HS-5 (cell line): ENCODE measurements at regions not wholly inside any gene's neighbourhood (a gene's known extent, or its start where the extent isn't known, plus 50 kb on each side); places are given as distances from the start of the nearest gene placed in this dataset.

ENCODE experiments used
- DNase-seq: peaks from one replicate; pipeline ENCODE4 v3.0.0-alpha.2; 2012; ENCODE audit warnings: low read depth

GRCh38 chr14:37899365-37899764 is 303.9 kb downstream of the TTC6 start:
- no peak for DNase-seq

DNA sequence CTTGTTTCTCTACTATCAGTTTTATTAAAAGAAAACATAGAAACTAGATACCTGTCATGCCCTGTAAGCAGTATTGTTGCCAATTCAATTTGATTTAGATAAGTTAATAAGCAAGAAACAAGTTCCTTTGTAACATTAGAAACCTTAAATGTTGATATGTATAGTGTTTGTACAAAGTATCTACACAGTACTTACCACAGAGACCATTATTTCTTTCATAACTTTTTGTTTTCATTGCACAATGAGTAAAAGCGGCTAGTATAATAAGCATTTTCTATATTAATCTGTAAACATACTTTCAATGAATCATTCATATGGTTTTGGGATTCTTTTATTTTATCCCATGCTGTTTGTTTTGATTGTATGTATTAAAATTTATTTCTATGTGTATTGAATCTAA is 305.1 kb downstream of the TTC6 start:
- no peak for DNase-seq

DNA sequence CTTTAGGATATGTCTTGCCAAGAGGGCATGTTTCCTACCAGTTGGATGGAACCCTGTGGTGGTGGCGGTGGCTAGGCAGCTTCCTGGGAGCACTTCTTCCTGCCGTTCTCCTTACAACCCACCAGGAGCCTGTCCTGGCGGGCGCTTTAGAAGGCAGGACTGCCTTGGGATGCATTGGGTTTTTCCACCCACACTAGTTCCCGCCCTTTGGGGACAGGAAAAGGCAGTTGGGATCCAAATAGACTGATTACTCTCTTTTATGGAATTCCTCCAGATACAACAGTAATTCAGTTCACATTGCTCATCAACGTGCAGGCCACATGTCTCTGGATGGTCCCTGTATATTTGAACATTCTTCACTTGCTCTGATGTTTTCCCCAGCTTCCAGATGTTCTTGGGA is 305.7 kb upstream of the SSTR1 start:
- DNase-seq = peak; percentile 67

GRCh38 chr14:37903343-37904191 is 304.1 kb upstream of the SSTR1 start:
- DNase-seq = no peak

DNA sequence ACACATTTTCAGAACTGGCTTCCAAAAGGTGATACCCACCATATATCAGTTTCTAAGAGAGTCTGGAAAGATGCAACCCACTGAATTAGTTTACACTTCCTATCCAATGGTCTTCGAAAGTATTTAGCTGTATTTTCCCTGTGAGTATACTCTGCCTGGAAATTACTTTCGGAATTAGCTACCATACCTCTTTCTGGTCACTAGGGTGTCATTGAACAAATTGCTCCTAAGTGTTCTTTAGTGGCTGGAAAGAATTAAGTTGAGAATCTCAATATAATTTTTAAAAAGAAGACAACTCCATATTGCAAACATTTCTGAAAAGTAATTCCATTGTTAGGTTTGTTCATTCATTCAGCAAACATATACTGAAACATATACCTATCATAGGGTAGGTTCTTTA is 283.1 kb upstream of the SSTR1 start:
- no peak for DNase-seq

- no peak for DNase-seq
Measured at GRCh38 chr14:37932008-37932407, 275.7 kb upstream of the SSTR1 start.

DNA sequence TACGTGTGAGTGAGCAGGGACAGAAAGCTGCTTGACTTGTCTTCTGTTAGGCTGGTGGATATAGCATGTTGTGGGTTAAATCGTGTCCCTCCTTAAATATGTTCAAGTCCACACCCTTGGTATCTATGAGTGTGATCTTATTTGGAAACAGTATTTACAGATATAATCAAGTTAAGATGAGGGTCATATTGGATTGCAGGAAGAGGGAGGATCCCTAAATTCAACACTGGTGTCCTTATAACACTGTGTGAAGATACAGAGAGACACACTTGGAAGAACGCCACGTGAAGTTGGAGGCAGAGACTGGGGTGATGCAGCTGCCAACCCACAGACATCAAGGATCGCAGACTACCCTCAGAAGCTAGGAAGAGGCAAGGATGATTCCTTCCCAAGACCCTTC is 275.2 kb upstream of the SSTR1 start:
- no peak for DNase-seq

GRCh38 chr14:37936971-37937370 is 270.7 kb upstream of the SSTR1 start:
- DNase-seq = no peak

DNA sequence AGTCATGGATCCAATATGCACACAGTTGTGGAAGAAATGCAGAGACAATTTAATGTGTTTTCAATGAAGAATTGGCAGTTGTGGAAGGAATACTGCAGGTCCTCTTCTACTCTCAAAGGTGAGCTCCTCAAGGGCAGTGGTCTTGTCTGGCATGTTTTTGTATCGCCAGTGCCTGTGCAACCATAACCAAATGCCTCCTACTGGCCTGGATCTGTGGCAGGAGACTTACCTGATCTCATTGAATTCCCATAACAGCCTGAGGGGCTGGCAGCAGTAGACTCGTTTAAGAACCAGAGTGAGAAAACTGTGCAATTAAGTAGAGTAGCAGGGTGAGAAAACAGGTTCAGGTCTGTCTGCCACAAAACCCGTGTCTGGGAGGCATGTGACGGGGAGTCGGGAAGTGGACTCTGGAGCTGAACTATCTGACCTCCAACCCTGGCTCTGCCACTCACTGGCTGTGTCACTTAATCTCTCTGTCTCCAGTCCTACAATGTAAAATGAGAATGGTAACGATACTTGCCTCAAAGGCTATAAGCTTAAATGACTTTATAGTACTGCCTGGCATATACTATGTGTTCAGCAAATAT is 268.2 kb upstream of the SSTR1 start:
- no peak for DNase-seq

DNA sequence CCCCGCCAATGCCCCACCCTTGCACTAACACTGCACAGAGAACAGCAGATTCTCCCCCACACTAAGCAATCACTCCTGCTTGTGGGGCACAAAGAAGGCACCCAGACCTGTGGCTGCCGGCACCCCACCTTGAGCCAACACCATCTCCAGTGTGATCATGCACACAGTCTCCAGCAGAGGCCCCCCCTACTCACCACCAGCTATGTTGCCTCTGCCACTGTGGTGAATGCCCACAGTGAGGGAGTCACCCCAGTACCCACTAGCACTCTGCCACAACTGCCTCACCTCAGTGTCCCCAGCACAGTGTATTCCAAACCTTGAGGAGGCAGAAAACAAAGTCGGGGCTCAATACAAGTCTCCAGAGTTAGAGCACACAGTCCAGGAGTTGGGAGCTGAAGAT is 261.7 kb upstream of the SSTR1 start:
- DNase-seq = no peak

- no peak for DNase-seq
Measured at GRCh38 chr14:37946819-37947218, 260.9 kb upstream of the SSTR1 start.

- no peak for DNase-seq
Measured at GRCh38 chr14:37948266-37948665, 259.4 kb upstream of the SSTR1 start.

DNA sequence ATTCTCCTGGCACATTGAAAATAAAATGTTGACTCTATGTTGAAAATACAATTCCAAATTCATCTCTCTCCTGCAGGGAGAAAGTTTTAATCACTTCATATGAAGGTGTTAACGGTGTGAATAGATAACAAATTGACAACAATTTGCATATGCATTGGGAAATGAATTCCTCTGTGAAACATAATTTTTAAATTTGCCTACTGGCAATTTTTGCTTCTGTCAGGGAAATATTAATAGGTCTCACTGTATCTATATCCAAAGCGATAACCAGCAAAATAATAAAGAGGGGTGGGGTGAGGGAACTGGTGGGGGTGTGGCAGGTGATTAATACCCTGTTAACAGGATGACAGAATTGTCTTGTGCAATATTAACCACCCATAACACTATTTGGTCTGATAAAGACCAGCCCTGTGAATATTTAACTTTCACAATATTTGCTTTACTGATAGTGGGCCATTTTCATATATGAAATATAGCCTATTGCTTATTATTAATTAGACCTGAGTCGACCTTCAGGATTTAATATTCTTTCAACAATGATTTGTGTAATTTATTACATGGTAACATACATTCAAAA is 239.0 kb upstream of the SSTR1 start:
- DNase-seq = no peak

- no peak for DNase-seq
Measured at GRCh38 chr14:37969511-37969979, 238.2 kb upstream of the SSTR1 start.

DNA sequence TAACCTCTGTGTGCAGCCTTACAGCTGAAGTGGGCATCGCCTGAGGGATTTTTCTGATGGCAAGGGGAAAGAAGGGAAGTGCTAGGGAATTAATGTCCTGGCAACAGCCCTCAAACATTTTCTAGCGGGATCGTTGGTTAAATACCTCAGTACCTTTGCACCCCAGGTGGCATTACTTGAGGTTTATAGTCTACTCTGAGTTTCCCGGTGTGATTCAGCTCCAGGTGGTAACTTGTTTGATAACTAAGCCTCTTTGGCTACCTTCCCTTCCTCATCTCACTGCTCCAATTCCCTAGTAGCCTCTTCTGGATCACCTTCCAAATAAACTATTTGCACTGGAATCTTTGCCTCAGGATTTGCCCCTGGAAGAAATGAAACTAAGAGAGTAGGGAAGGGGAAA is 237.0 kb upstream of the SSTR1 start:
- no peak for DNase-seq

DNA sequence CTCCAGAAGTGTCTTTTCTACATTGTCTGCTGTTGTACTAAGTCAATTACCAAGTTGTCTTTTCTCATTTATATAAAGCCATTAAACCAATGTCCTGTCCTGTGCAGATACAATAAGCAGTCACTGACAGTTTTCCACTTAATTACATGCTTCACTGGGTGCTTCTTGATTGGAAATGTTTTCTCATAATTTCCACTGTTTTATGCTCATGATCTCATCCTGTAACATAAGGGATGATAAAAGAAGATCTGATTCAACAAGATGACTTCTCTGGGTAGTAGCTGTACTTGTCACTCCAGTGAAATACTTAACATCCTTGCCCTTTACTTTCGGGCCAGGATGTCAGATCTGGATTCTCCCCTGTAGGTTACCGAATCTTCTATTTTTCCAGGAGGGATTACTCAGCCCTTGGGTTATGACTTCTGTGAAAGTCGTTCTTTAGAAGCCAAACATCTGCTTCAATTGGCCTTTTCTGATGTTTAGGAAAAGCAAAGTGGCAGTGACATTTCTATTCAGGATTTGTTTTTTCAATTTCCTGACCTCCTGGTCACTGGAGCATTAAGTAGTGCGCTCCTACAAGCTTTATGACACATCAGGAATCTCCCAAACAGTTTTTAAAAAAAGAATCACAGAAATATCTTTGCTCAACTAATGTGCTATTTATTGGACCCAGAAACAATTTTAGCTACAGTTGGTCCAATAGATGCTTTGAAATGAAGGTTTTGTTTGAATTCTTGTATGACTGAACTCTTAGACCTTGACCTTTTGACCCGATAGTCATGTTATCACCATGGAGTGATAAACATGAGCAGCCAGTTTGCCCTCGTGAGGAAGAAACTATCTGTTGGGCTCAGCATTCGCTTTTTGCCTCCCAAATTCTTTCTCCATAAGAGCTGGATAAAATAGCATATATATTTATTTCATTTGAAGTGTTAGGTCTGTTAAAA is 234.5 kb upstream of the SSTR1 start:
- peak; percentile 20 for DNase-seq

DNA sequence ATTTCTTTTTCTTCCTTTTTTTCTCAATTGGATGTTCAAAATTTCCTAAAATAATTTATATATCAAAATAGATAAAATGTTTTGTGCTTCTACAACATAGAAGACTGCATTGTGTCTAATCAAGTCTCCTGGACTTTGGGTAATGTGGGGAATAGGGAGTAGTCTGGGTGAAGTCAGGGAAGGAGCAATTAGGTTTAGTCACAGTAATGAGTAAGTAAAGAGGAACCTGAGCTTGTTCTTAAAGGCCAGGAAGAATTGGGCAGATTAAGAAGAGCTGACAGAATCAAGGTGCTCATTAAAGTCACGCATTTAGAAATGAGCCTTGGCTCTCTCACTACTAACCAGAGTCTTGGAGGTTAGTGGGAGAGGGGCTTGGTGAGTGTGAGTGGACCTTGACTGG is 233.3 kb upstream of the SSTR1 start:
- no peak for DNase-seq

DNA sequence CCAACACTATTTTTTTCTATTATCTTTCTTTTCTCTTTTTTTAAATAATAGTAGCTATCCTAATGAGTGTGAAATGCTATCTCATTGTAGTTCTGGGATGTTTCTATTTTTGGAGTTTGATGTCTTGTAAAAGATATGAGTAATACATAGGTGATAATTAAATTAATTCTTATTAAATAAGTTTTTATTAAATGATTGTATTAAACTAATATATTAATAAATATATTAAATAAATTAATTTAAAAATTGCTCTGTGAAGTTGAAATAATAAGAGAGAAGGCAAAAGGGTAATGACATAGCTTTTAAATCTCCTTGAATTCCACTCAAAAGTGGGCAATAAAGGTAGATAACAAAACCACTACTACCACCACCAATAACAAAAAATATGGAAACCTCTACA is 230.2 kb upstream of the SSTR1 start:
- no peak for DNase-seq

GRCh38 chr14:37985826-37986470 is 221.8 kb upstream of the SSTR1 start:
- no peak for DNase-seq

GRCh38 chr14:37988472-37988871 is 219.2 kb upstream of the SSTR1 start:
- no peak for DNase-seq

DNA sequence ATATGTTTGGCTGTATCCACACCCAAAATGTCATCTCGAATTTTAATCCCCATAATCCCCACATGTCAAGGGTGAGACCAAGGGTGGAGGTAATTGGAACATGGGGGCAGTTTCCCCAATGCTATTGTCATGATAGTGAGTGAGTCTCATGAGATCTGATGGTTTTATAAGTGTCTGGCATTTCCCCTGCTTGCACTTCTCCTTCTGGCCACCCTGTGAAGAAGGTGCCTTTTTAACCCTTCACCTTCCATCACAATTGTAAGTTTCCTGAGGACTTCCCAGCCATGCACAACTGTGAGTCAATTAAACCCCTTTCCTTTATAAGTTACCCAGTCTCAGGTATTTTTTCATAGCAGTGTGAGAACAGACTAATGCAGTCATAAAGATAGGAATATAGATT is 216.7 kb upstream of the SSTR1 start:
- no peak for DNase-seq

GRCh38 chr14:37992499-37992898 is 215.2 kb upstream of the SSTR1 start:
- no peak for DNase-seq
